ENCODE measurements at regions not wholly inside any gene's neighbourhood (a gene's known extent, or its start where the extent isn't known, plus 50 kb on each side); places are given as distances from the start of the nearest gene placed in this dataset.
"Not testable (repeated sequence)": the region's sequence is repeated elsewhere in the genome, so short reads cannot be mapped to it uniquely, and the experiment has no call there.

GRCh38 chr1:228870041-228870713 lies 134.9 kb downstream of the RHOU start:
- no peak for DNase-seq

DNA sequence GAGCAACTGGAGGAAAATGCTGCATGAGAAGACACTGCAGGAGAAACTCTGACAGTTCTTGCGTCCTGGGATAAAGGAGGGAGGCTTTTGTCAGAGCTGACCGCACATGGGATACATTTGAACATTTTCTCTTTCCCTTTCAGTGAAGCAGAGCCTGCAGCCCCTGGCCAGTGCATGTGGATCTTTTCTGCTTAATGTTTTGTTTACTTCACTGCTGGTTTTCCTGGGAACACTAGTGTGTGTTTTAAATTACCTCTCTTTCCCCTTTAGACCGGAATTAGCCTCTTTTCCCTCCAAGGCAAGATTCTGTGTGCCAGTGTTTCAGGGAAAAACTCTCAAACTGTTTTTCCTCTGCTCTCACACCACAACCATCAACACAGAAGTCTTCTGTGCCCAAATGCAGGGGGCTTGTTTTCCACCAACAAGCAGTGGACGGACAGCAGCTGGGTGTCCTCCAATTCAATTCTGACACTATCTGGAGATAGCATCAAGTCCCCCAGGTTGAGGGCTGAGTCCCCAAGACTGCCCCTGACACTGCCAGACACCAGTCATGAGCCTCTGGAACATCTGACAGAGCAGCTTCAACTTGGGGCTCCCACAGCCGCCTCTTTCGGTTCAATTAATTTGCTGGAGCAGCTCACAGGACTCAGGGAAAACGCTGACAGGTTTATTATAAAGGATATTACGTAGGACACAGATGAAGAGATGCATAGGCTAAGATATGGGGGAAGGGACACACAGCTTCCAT lies 136.2 kb downstream of the RHOU start:
- no peak for DNase-seq

GRCh38 chr1:228872080-228872479 lies 136.8 kb downstream of the RHOU start:
- no peak for DNase-seq

DNA sequence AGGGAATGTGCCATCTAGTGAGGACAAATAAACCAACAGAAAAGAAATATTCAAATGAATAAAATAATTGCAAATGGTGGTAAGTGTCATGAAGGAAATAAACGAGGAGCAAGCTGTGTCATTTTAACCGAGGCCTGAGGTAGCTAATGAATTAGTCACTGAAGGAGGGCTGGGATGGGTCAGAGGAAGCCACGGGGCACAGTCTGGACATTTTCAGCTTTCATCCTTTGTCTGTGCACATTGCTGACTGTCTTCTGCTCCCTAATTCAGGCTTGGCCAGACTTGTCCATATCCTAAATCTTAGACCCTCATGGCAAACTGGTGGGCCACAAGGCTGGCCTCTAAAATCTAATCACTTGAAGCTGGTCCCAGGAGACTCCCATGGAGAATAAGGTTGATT lies 138.4 kb downstream of the RHOU start:
- DNase-seq, result no peak

DNA sequence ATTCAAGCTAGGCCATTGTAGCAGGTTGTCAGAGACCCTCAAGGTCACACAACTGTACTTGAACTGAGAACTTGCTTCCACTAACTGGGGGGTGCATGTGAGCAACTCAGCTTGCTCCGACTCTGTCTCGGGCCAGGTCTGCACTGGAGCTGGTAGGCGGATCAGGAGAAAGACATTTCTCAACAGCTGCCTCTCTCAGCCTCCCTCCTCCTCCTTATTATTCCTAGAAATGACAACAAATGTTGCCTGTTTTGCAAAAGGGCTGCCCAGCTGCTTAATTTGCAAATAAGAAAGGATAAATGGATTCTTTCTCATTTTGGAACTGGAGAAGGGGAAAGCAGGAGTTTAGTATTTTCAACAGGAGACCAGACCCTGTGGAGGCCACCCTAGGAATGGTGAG lies 140.5 kb downstream of the RHOU start:
- no peak for DNase-seq

- DNase-seq, result no peak
Observed at GRCh38 chr1:228876187-228876586, 140.9 kb downstream of the RHOU start.

DNA sequence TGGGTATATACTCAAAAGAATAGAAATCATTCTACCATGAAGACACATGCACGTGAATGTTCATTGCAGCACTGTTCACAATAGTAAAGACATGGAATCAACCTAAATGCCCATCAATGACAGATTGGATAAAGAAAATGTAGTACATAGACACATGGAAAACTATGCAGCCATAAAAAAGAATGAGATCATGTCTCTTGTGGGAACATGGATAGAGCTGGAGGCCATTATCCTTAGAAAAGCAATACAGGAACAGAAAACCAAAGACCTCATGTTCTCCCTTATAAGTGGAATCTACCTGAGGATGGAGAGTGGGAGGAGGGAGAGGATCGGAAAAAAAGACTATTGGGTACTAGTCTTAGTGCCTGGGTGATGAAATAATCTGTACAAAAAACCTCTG lies 143.9 kb downstream of the RHOU start:
- DNase-seq, result no peak

DNA sequence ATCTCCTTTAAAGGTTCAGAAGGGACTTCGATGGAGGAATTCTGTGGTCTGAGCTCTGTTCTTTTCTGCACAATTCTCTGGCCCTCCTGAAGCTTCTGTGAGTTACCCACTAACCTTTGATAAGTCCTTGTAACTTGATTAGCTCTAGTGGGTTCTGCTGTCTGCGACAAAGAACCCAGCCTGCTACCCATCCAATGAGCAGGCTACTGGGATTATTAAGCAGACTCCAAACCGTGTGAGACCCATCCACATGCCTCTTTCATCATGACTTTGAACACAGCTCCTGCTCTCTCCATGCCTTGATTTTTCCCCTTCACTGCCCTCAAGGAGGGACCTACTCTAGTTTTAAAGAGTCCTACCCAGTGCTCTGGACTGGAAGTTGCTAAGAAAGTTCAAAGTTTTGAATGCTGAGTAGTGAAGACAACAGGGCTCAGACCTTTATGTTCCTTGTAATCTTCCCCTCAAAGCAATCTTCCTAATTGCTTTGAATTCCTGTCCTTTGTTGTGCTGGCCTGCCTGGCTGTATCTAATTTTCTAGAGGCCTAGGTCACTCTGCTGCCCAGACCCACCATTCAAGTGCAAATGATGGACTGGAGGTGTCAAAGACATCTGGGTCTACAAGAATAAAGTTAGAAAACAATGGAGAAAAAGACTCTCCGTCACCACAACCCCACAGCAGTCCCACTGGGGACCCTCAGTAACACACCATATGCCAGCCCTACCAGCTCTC lies 146.9 kb downstream of the RHOU start:
- no peak for DNase-seq

DNA sequence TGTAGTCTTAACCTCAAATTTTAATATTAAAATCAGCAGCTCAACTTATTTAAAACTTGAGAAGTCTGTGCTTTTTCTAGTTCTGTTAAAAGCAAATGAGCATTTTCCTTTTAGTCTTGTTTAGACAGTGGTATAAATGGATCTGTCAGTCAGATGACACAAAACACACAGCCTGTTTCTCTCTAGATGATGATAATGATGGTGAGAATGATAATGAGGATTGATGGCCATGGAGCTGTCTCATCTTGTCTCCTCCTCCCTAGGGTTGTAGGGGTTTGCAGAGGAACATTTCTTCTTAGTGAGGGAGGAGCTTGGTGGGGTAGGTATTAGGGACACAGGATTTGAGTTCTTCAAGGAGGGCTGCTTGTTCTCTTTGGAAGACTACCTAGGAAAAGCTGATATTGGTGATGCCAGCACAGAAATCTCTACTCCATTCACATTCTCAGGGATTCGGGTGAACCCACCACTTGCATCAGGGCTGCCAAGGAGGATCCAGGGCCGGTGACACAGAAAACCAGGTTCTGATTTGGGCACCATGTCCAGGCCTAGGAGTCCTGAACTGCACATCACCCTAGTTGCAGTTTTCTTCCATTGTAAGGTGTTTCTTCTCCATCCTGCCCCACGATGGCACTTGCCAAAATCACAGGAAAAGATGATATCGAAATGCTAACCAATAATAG lies 147.6 kb downstream of the RHOU start:
- DNase-seq, result no peak

- no peak for DNase-seq
Observed at GRCh38 chr1:228883535-228883934, 148.3 kb downstream of the RHOU start.

- DNase-seq, result no peak
Observed at GRCh38 chr1:228884196-228884595, 148.9 kb downstream of the RHOU start.

DNA sequence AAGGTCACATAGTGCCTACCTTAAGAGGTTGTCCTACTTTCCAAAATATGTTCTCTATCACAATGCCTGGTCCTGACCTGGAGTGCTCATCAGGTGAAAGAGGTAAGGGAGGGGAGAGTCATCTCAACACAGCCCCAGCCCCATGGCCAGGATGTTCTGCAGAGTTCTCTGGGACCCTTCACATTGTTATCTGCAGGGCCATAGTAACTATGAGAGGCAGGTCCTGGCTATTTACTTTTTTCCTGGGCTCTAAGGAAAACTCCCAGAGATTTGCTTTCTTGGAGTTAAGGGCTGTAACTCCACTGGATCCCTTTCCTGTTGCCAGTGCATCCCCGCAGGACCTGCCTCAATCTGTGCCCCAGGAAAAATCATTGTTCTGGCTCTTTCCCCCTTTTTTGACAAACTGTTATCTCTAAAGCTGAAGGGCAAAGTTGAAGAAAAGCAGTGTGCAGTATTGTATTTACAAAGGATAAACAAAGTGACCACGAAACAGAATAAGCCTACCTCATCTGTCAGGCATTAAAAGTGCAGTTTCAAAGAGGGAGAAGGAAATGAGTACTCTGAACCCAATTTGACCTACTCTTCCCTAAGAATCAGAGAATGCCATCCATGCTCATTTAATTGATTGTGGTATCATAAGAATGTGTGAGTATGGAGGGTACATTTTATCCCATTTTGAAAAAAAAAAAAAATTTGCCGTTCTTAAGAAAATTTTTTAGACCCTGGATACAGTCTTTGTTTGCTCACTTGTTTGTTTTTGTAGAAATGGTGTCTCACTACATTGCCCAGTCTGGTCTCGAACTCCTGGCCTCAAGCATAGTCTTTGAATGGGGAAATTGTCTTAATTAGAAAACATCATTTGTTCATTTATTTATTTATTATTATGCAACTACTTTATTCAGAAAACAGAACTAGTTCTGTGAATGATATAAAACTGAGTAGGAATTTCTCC lies 149.6 kb downstream of the RHOU start:
- DNase-seq, result no peak

GRCh38 chr1:228885845-228886244 lies 150.6 kb downstream of the RHOU start:
- no peak for DNase-seq

- DNase-seq, result no peak
Observed at GRCh38 chr1:228887101-228887500, 151.8 kb downstream of the RHOU start.

DNA sequence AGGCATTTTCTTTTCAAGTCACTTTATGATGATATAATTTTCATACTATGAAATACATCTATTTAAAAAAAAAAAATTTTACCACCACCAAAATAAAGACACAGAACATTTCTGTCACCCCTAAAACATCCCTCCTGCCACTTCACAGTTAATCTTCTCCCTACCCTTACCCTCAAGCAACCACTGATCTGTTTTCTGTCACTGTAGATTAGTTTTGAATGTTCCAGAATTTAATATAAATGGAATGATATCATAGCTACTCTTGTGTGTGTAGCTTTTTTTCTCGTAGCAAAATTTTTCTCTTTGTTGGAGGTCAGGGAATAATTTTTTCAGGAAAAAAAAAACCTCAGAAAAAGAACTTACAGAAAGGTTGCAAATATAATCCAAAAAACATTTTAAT lies 152.7 kb downstream of the RHOU start:
- DNase-seq, result no peak

- no peak for DNase-seq
Observed at GRCh38 chr1:228889289-228889688, 154.0 kb downstream of the RHOU start.

GRCh38 chr1:228891272-228892034 lies 156.2 kb downstream of the RHOU start:
- DNase-seq, result no peak

DNA sequence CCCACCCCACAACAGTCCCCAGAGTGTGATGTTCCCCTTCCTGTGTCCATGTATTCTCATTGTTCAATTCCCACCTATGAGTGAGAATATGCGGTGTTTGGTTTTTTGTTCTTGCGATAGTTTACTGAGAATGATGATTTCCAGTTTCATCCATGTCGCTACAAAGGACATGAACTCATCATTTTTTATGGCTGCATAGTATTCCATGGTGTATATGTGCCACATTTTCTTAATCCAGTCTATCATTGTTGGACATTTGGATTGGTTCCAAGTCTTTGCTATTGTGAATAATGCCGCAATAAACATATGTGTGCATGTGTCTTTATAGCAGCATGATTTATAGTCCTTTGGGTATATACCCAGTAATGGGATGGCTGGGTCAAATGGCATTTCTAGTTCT lies 156.9 kb downstream of the RHOU start:
- not testable (repeated sequence) for DNase-seq

GRCh38 chr1:228894442-228894989 lies 159.2 kb downstream of the RHOU start:
- DNase-seq, result no peak

DNA sequence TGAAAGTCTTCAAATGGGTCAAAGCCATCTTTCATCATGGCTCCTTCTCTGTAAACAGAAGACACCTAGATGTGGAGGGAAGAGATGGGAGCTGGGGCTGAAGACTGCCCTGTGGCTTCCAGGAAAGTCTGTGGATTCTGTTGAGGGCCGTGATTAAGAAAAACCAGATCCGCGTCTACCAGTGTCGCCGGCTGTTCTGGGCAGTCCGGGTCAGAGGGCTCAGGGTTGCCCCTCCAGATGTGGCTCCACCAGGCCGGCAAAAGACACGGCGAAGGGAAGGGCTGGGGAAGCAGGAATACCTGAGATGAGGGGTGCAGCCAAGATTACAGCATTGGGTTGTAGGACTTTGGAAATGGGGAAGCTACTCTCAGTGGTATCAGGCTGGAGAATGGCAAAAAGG lies 162.6 kb downstream of the RHOU start:
- no peak for DNase-seq

DNA sequence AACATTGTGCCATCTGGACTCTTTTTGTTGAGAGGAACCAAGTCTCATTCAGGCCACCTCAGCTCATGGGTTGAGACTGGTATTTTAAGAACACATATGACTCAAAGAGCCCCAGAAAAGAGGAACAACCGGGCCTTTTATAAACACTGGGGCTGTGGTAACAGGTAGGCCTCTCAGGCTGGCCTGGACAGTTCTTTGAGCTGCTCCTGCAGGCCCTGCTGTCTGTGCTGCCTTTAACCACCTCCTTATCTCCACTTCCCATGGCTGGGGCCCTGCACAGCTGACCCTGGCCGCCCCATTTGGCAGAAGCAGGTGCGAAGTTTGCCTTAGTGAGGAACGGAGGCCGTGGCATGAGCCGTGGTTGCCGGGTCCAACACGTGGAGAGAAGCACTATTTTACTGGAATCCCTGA lies 163.3 kb downstream of the RHOU start:
- peak; percentile 60 for DNase-seq
